ENCODE measurements at regions not wholly inside any gene's neighbourhood (a gene's known extent, or its start where the extent isn't known, plus 50 kb on each side); places are given as distances from the start of the nearest gene placed in this dataset.

GRCh38 chr11:109145287-109145686 lies 276.7 kb upstream of the C11orf87 start:
- no peak overlapping the region for H3K4me3 ChIP-seq (replicated peaks; ENCODE audit: low read depth, low read length)
- TF ChIP-seq CTCF (IDR thresholded peaks at IDR 0.05; ENCODE audit: low read depth, low read length, missing control alignments), result no peak
- no peak for DNase-seq (ENCODE audit: extremely low read depth, low read depth)

- DNase-seq (ENCODE audit: extremely low read depth, low read depth), result no peak
- H3K4me3 ChIP-seq (replicated peaks; ENCODE audit: low read depth, low read length), result no peak overlapping the region
- no peak for TF ChIP-seq CTCF (IDR thresholded peaks at IDR 0.05; ENCODE audit: low read depth, low read length, missing control alignments)
These were observed 274.3 kb upstream of the C11orf87 start for GRCh38 chr11:109147726-109148125.

- TF ChIP-seq CTCF (IDR thresholded peaks at IDR 0.05; ENCODE audit: low read depth, low read length, missing control alignments), result no peak
- no peak overlapping the region for H3K4me3 ChIP-seq (replicated peaks; ENCODE audit: low read depth, low read length)
- no peak for DNase-seq (ENCODE audit: extremely low read depth, low read depth)
These were observed 273.3 kb upstream of the C11orf87 start for GRCh38 chr11:109148669-109149068.

GRCh38 chr11:109150581-109150980 lies 271.4 kb upstream of the C11orf87 start:
- DNase-seq (ENCODE audit: extremely low read depth, low read depth), result no peak
- H3K4me3 ChIP-seq (replicated peaks; ENCODE audit: low read depth, low read length), result no peak overlapping the region
- no peak for TF ChIP-seq CTCF (IDR thresholded peaks at IDR 0.05; ENCODE audit: low read depth, low read length, missing control alignments)

- no peak overlapping the region for H3K4me3 ChIP-seq (replicated peaks; ENCODE audit: low read depth, low read length)
- no peak for TF ChIP-seq CTCF (IDR thresholded peaks at IDR 0.05; ENCODE audit: low read depth, low read length, missing control alignments)
- DNase-seq (ENCODE audit: extremely low read depth, low read depth), result no peak
These were observed 268.2 kb upstream of the C11orf87 start for GRCh38 chr11:109153836-109154235.

- H3K4me3 ChIP-seq (replicated peaks; ENCODE audit: low read depth, low read length), result no peak overlapping the region
- no peak for TF ChIP-seq CTCF (IDR thresholded peaks at IDR 0.05; ENCODE audit: low read depth, low read length, missing control alignments)
- no peak for DNase-seq (ENCODE audit: extremely low read depth, low read depth)
These were observed 266.7 kb upstream of the C11orf87 start for GRCh38 chr11:109155291-109155690.

- TF ChIP-seq CTCF (IDR thresholded peaks at IDR 0.05; ENCODE audit: low read depth, low read length, missing control alignments), result no peak
- no peak overlapping the region for H3K4me3 ChIP-seq (replicated peaks; ENCODE audit: low read depth, low read length)
- no peak for DNase-seq (ENCODE audit: extremely low read depth, low read depth)
These were observed 257.0 kb upstream of the C11orf87 start for GRCh38 chr11:109165035-109165434.
